Neural crest cell (in vitro differentiated cells): ENCODE measurements at regions not wholly inside any gene's neighbourhood (a gene's known extent, or its start where the extent isn't known, plus 50 kb on each side); places are given as distances from the start of the nearest gene placed in this dataset.
A peak's percentile ranks its signal among the peaks of the same experiment; 100 is the strongest.

Source experiments
- DNase-seq: peaks from one replicate; pipeline ENCODE4 v3.0.0; 2021; ENCODE audit warnings: low read depth, mixed read lengths, low spot score
- H3K27ac Mint-ChIP-seq: one replicate; pipeline ENCODE4 v1.8.0; 2021; ENCODE audit warnings: mild to moderate bottlenecking, mixed read lengths; ENCODE audit not compliant: unreplicated experiment
- H3K27me3 Mint-ChIP-seq: 2 replicates; pipeline ENCODE4 v1.8.0; 2021; ENCODE audit warnings: low read depth, mild to moderate bottlenecking, mixed read lengths
- H3K36me3 Mint-ChIP-seq: 2 replicates; pipeline ENCODE4 v1.8.0; 2021; ENCODE audit warnings: low read depth, mild to moderate bottlenecking, mixed read lengths
- H3K4me1 Mint-ChIP-seq: 2 replicates; pipeline ENCODE4 v1.8.0; 2021; ENCODE audit warnings: mixed read lengths
- H3K4me3 Mint-ChIP-seq: one replicate; pipeline ENCODE4 v1.8.0; 2021; ENCODE audit warnings: mild to moderate bottlenecking, mixed read lengths
- H3K9me3 Mint-ChIP-seq: 2 replicates; pipeline ENCODE4 v1.8.0; 2021; ENCODE audit warnings: mixed read lengths
- TF ChIP-seq, protein P1 (sequence below): fragments of 200-600 bp; sonication (generic); conservative IDR thresholded peaks from 2 replicates; pipeline ENCODE4 v1.5.0; 2021; ENCODE audit warnings: antibody characterized with exemption, mild to moderate bottlenecking

DNA sequence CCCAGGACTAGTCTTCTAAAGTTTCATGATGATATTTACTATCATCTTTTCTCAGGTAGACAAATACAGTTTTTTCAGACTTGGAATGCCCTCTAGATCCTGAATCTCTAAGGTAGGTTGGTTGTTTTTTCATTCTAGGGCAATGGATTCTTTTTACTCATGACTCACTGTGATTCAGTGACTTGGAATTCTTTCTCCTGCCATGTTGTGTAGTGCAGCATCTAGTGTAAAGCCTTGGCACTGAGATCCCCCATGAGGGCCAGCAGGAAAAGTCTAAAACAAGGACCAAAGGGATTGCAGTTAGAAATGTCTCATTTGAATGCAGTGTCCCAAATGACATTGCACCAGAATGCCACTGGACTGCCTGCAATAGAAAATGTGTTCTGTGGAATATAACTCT is 430.4 kb downstream of the NEBL start:
- H3K9me3 Mint-ChIP-seq = peaks cover 8% of the 10 kb centered on the region
- TF ChIP-seq, protein P1, sequence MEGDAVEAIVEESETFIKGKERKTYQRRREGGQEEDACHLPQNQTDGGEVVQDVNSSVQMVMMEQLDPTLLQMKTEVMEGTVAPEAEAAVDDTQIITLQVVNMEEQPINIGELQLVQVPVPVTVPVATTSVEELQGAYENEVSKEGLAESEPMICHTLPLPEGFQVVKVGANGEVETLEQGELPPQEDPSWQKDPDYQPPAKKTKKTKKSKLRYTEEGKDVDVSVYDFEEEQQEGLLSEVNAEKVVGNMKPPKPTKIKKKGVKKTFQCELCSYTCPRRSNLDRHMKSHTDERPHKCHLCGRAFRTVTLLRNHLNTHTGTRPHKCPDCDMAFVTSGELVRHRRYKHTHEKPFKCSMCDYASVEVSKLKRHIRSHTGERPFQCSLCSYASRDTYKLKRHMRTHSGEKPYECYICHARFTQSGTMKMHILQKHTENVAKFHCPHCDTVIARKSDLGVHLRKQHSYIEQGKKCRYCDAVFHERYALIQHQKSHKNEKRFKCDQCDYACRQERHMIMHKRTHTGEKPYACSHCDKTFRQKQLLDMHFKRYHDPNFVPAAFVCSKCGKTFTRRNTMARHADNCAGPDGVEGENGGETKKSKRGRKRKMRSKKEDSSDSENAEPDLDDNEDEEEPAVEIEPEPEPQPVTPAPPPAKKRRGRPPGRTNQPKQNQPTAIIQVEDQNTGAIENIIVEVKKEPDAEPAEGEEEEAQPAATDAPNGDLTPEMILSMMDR = no peak
- no peak overlapping the region for H3K27ac Mint-ChIP-seq
- no peaks in the 10 kb centered on the region for H3K27me3 Mint-ChIP-seq
- DNase-seq = no peak
- no peak overlapping the region for H3K4me3 Mint-ChIP-seq
- H3K4me1 Mint-ChIP-seq = no peaks in the 10 kb centered on the region
- H3K36me3 Mint-ChIP-seq = peaks cover 12% of the 10 kb centered on the region

DNA sequence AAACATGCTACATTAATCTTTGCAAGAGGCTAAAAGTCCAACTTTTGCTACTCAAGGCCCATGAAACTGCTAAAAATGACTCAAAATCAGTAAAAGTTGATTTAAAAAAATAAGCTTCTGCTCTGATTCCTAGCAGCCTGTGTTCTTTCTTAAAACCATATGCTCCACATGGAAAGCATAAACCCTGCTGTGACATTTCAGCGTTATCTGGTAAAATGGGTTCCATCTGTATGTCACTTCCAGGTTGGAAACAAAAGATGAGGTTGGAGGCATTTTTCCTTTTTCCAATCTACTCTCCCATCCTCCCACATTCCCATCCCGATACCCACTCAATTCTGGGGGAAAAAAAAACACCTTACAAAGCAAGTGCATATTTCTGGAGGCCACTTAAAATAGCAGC is 439.5 kb downstream of the NEBL start:
- TF ChIP-seq, protein P1 = no peak
- no peak overlapping the region for H3K27ac Mint-ChIP-seq
- peak overlapping the region; percentile 24 for H3K4me3 Mint-ChIP-seq
- peaks cover 2% of the 10 kb centered on the region for H3K9me3 Mint-ChIP-seq
- peaks cover 30% of the 10 kb centered on the region for H3K4me1 Mint-ChIP-seq
- no peaks in the 10 kb centered on the region for H3K36me3 Mint-ChIP-seq
- H3K27me3 Mint-ChIP-seq = no peaks in the 10 kb centered on the region
- no peak for DNase-seq

DNA sequence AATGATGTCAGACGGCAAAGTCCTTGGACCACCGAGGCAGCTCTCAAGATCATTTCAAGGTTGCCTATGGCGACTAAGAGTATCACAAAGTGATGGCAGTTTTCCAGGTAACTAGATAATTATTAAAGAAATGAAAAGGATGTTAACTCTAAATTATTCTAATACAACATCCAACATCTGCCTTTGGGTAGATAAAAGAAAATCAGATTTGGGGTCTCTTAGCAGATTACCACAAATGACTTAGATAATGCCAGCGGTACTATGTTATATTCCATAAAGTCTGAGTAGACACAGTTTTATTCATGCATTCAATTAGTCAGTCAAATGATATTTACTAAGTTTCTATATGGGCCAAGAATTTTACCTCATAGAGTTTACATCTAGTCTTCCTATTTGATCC is 441.3 kb downstream of the NEBL start:
- no peaks in the 10 kb centered on the region for H3K27me3 Mint-ChIP-seq
- no peaks in the 10 kb centered on the region for H3K36me3 Mint-ChIP-seq
- H3K4me1 Mint-ChIP-seq = peaks cover 30% of the 10 kb centered on the region
- TF ChIP-seq, protein P1 = no peak
- DNase-seq = no peak
- no peak overlapping the region for H3K27ac Mint-ChIP-seq
- no peak overlapping the region for H3K4me3 Mint-ChIP-seq
- no peaks in the 10 kb centered on the region for H3K9me3 Mint-ChIP-seq

DNA sequence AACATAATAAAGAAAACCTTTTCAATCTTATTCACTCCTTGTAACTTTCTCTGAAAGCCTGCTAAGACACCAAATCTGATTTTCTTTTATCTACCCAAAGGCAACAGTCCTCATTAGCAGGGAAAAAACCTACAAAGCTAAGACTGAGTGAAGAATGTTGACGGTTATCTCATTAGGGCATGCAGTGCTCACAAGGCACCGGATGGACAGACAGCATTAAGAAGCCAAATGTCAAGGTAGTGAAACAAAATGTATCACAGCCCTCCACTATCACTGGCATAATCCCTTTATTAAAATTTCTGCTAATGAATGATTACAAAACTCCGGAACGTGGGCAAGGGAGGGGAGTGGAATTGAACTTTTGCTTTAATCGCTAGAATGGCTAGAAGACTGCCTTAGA is 442.8 kb downstream of the NEBL start:
- no peak for DNase-seq
- Mint-ChIP-seq H3K27ac (peak overlapping the region; percentile 57), H3K27me3 (no peaks in the 10 kb centered on the region), H3K4me1 (peaks cover 30% of the 10 kb centered on the region), H3K4me3 (no peak overlapping the region), H3K9me3 (no peaks in the 10 kb centered on the region), H3K36me3 (no peaks in the 10 kb centered on the region)
- TF ChIP-seq, protein P1 = no peak

DNA sequence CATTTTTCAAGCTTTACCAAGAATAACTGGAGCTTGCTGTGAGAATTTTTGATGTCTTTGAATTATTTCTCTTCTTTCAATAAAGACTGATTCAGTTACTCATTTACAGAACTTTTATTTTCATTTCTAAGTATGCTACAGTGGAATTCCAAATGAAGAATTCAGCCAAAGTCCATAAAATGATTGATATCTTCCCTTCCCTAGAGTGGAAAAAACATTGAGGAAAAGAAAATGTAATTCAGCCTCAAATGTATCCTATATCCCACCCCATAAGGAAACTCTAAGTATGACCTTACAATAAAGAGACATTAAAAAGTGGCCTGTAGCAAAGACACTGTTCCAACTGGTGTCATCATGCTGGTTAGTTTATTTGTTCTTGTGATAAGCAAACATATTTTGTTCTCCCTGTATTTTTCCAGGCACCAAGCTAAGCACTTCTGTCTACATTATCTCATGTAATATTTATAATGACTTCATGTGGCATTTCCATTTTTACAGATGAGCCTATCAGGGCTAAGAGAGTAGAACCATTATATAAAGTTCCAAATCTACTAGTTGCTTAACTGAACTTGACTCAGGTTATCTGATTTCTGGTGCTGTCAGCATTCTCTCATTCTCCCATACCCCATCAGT is 450.4 kb downstream of the NEBL start:
- Mint-ChIP-seq H3K27me3 (no peaks in the 10 kb centered on the region), H3K9me3 (no peaks in the 10 kb centered on the region), H3K27ac (no peak overlapping the region), H3K4me1 (no peaks in the 10 kb centered on the region), H3K36me3 (no peaks in the 10 kb centered on the region), H3K4me3 (no peak overlapping the region)
- TF ChIP-seq, protein P1 = no peak
- no peak for DNase-seq
